GM11168 (cell line): ENCODE measurements at regions not wholly inside any gene's neighbourhood (a gene's known extent, or its start where the extent isn't known, plus 50 kb on each side); places are given as distances from the start of the nearest gene placed in this dataset.
"Not testable (repeated sequence)": the region's sequence is repeated elsewhere in the genome, so short reads cannot be mapped to it uniquely, and the experiment has no call there.

Experiments
- in situ Hi-C: fragments of 300-500 bp; cut with MboI; formaldehyde crosslinking; loops from one replicate; pipeline ENCODE4 v1.12.0; 2022; ENCODE audit warnings: low sequenced_read_pairs; ENCODE audit not compliant: unreplicated experiment

GRCh38 chr2:89243114-89243700 lies 551.7 kb downstream of the RPIA start:
- in situ Hi-C loops, result loop anchor here (10.0 kb wide), 1 partner anchor 692 kb away; no protein-coding TSS in a partner anchor

- in situ Hi-C loops, result loop anchor here (10.0 kb wide), 1 partner anchor 690 kb away; no protein-coding TSS in a partner anchor
Observed at GRCh38 chr2:89244407-89244806, 552.9 kb downstream of the RPIA start.

- in situ Hi-C loops, result loop anchor here (10.0 kb wide), 1 partner anchor 689 kb away; no protein-coding TSS in a partner anchor
Observed at GRCh38 chr2:89245478-89245877, 554.0 kb downstream of the RPIA start.

- in situ Hi-C loops, result loop anchor here (10.0 kb wide), 1 partner anchor 689 kb away; no protein-coding TSS in a partner anchor
Observed at GRCh38 chr2:89246027-89246426, 554.6 kb downstream of the RPIA start.

- in situ Hi-C loops, result loop anchor here (10.0 kb wide), 1 partner anchor 688 kb away; no protein-coding TSS in a partner anchor
Observed at GRCh38 chr2:89246620-89247019, 555.1 kb downstream of the RPIA start.

- in situ Hi-C loops, result not testable (repeated sequence)
Observed at GRCh38 chr2:89255013-89255412, 563.5 kb downstream of the RPIA start.

GRCh38 chr2:89273443-89273842 lies 582.0 kb downstream of the RPIA start:
- in situ Hi-C loops, result loop anchor here (10.0 kb wide), 1 partner anchor 631 kb away; no protein-coding TSS in a partner anchor

GRCh38 chr2:89280536-89280935 lies 589.1 kb downstream of the RPIA start:
- in situ Hi-C loops, result not testable (repeated sequence)

- in situ Hi-C loops, result not testable (repeated sequence)
Observed at GRCh38 chr2:89286448-89287080, 595.1 kb downstream of the RPIA start.

GRCh38 chr2:89287084-89287483 lies 595.6 kb downstream of the RPIA start:
- in situ Hi-C loops, result not testable (repeated sequence)

GRCh38 chr2:89291717-89292298 lies 600.3 kb downstream of the RPIA start:
- in situ Hi-C loops, result not testable (repeated sequence)

- in situ Hi-C loops, result not testable (repeated sequence)
Observed at GRCh38 chr2:89293399-89293798, 601.9 kb downstream of the RPIA start.

- in situ Hi-C loops, result not testable (repeated sequence)
Observed at GRCh38 chr2:89294335-89294734, 602.9 kb downstream of the RPIA start.

- in situ Hi-C loops, result not testable (repeated sequence)
Observed at GRCh38 chr2:89296820-89297398, 605.4 kb downstream of the RPIA start.

- in situ Hi-C loops, result not testable (repeated sequence)
Observed at GRCh38 chr2:89299196-89299595, 607.7 kb downstream of the RPIA start.

- in situ Hi-C loops, result not testable (repeated sequence)
Observed at GRCh38 chr2:89305623-89306022, 614.1 kb downstream of the RPIA start.

GRCh38 chr2:89306869-89307637 lies 615.6 kb downstream of the RPIA start:
- in situ Hi-C loops, result not testable (repeated sequence)

- in situ Hi-C loops, result not testable (repeated sequence)
Observed at GRCh38 chr2:89318990-89319389, 627.5 kb downstream of the RPIA start.

GRCh38 chr2:89325894-89326293 lies 634.4 kb downstream of the RPIA start:
- in situ Hi-C loops, result loop anchor here (10.0 kb wide), 1 partner anchor 519 kb away; no protein-coding TSS in a partner anchor

- in situ Hi-C loops, result loop anchor here (10.0 kb wide), 1 partner anchor 518 kb away; no protein-coding TSS in a partner anchor
Observed at GRCh38 chr2:89326455-89326854, 635.0 kb downstream of the RPIA start.
